NCI-H82 treated with DMSO at 0.1 percent for 48 hours (cell line): ENCODE measurements at regions not wholly inside any gene's neighbourhood (a gene's known extent, or its start where the extent isn't known, plus 50 kb on each side); places are given as distances from the start of the nearest gene placed in this dataset.

Experiments
- DNase-seq: peaks from one replicate; lab custom pipeline; 2025; ENCODE audit not compliant: unreplicated experiment; lab: John Stamatoyannopoulos, UW

DNA sequence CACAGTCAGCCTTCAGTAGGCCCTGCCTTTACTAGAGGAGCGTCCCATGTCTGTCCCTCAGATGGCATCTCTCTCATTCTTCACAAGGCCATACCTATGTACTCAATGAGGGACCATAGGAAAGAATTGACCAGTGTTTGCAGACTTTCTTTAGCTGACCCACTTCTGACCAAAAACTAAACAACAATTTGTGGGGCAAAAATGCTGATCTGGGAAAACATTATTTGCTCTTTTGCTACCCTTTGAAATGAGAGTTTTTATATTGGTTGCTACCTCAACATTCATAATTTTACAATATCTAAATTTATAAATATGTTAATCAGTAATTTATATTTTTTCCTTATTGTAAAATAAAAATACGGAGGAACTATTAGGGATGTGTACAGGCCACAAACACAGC lies 539.4 kb upstream of the GJE1 start:
- DNase-seq = no peak

DNA sequence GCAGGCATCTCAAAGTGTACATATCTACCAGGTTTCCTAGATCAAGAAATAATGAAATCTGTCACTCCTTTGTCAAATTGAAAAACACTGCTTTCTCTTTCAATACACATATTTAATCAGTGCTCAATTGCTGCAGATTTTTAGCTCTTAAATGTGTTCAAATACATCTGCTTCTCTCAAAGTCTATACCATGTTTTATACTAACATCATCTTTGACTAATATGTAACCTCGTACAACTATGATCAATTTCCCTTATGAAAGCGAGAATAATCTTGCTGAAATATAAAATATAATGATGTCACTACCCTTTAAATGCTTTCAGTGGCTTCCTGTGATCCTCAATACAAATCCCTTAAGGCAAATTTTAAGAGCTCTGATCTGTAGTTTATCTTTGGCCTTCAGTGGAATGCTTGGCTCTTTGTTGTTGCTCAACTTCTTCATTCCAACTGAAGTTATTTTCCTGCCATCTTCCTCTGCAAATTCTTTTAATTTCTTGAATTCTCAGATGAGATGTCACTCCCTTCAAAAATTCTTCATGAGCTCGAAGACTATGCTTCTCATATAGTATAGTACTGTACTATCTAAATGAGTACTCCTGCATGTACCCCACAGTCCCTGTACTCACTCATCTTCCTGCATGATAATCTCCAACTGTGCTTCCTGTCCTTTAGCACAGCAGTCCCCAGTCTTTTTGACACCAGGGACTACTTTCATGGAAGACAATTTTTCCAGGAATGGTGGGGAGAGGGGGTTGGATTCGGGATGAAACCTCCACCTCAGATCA lies 545.1 kb upstream of the GJE1 start:
- no peak for DNase-seq

DNA sequence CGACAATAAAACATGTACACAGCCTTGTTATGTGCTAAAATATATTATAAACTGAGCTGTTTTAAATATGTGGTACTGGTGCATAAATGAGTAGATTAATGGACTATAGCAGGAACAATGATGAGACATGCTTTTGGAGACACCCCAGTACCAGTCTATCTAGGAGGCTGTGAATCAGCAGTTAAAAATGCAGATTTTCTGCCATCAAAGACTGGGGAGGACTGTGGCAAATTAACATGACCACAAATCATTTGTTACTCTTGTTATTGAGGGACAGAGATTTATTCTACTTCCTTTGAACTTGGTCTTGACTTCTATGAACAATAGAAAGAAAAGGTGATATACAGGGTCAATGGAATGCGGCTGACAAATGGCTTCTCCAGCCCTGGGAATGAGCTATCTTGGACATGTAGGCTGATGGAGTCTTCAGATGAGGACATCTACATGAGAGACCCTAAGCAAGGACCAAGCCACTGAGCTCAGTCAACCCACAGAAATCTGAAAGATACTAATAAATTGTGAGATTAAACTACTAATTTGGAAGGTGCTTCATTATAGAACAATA lies 551.7 kb upstream of the GJE1 start:
- DNase-seq = no peak

DNA sequence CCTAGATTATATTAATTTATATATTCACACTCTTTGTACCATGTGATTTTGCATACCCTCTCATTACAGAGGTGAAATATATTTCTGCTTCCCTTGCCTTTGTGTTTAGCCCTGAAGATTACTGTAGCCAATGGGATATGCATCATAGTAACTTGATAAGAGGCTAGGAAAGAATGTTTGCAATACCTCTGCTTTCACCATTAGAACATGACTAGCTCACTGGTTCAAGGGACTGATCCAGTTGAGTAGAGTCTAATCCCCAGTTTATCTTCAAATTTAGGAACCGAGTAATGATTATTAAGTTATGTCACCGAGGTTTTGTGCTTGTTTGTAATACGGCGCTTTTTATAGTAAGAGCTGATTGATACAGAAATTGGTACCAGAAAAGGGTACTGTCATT lies 552.6 kb upstream of the GJE1 start:
- no peak for DNase-seq

DNA sequence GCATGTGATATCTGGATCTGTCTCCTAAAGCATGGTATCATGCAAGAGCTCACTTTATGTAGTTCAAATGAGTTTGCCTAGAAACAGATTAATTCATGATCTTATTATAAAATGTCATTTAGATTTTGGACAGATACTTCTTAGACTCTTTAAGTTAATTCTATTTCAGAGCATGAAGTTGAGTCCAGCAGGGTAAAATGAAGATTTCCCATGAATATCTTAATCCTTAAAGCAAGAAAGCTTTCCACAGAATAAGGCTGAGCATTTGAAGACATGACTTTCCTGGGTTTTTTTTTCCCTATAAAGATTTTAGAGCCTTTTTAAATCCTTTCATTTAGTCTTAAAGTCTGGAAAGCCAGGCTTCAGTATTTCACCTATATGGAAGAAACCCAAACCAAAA lies 556.0 kb upstream of the GJE1 start:
- DNase-seq = no peak

DNA sequence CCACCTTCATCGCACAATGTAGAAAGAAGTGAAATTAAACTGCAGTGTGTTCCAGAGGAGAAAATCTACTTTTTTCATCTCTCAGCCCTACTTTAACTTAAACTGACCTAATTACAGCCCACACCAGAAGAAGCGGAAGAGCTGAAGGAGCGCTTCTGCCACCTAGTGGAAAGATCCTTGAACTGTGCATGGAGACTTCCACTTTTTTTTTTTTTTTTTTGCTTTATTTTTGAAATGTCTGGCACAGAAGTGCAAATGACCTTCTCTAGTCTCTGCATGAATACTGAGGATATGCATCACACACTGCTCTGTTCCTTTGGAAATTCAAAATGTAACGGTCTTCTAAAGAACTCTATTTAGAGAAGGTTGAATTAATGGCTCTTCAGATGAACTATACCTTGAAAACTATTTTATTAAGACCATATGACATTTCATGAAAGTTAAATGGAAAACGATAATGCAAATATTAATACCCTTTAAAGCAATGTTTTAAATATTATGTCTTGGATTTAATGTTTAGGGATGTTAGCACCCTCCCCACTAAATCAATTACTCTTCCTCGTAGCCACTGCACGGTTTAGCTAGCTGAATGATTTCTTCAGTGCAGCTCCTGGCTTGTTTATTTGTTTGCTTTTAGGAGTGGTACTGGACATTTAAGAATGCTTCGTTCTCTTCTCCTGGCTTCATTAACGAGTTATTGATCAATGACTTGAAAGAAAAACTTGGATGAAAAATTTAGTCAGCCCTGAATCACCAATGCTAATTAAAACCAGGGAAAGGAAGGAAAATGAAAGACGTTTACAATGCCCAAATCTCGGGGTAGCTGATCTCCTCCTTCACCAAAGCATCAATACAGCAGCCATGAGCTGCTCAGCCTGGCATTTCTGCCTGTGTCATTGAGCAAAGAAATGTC lies 569.6 kb upstream of the GJE1 start:
- peak; percentile 31 for DNase-seq

DNA sequence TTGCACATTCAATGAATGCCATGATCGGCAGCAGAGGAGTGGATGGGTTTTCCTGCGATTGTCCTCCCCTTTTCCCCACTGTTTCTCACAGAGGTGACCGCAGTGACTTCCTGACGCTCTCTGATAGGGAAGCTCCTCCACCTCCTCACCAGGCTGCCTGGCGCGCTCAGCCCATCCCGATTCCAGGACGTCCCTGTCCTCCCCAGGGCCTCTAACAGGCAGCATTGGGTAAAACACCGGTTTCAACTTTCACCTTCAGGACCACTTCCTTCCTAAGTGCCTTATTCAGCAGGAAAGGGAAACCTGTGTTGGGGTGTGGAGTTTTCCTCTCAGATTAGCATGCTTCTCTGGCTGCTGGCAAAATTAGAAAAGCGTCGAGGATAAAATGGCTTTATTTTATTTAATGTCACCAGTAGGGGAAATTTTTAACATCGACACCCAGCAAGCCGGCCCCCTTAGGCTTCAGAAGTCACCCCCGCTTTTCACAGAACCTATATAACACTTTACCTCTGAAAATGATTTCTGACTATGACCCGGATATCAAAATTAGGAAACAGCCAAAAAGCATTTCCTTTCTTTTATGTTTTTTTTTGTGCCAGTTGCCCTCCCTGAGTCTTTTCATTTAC lies 570.4 kb upstream of the GJE1 start:
- no peak for DNase-seq

DNA sequence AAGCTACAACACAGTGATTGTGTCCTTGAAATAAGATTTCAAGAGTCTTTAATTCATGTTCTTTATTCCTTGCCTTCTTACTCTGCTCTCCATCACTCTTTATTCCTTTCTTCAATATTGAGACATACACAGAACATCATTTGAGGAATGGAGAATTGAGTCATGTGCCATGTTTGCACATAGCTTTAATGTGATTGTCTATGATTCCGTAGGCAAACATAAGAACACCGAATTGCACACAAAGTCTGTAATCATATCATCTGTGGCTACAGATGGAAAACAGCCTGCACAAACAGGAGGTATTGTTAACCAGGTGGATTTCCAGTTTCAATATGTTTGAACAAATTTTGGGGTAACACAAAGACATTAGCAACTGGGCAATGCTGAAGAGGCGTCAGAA lies 571.6 kb upstream of the GJE1 start:
- DNase-seq = no peak

DNA sequence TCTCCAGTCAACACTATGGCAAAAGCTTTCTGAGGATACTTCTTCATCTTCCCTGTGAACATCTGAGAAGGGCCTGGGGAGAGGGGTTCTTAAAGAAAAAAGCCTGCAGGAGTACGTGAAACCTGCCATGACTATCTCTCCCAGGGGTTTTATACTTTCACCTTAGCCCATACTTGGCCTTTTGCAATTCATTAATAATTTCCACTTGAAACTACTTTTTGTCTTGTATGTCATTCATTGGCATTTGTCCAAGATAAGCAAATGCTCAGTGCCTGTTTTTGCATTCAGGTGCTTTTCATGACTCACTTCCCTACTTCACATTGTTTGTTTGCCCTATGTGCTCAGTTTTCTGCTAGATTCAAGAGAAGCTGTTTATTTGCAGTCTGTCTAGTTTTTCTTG lies 580.3 kb upstream of the GJE1 start:
- DNase-seq = no peak

DNA sequence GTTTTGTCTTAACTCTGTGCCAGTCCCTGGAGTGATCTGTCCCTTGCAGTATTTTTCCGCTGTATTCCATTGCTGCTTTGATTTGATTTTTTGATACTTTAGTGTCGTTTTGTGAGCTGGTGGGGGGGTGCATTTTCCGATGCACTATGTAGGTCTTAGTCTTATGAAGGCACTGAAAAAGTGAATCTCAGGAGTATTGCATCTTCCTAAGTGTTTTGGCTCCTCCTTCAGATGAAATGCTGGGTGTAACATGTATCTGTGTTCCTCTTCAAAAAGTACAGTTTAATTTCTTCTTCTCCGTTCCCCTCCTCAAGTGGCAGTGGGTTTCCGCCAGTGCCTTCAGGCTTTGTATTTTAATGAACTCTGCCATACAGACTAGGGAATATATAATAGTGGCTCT lies 580.7 kb upstream of the GJE1 start:
- no peak for DNase-seq

DNA sequence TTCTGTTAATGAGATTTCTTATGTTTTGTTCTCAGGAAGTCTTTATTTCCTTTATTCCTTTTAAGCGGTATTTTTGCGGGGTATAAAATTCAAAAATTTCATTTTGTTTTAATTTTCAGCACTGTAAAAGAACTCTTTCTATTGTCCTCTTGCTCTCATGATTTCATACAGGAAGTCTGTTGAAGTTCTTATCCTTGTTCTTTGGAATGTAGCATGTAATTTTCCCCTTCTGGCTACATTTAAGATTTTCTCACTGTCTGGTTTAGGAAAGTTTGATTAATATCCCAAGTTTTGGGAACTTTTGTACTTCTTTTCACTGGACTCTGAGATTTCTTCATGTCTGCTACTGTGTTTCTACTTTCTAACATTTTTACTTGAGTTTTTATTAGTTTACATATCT lies 581.4 kb upstream of the GJE1 start:
- no peak for DNase-seq

DNA sequence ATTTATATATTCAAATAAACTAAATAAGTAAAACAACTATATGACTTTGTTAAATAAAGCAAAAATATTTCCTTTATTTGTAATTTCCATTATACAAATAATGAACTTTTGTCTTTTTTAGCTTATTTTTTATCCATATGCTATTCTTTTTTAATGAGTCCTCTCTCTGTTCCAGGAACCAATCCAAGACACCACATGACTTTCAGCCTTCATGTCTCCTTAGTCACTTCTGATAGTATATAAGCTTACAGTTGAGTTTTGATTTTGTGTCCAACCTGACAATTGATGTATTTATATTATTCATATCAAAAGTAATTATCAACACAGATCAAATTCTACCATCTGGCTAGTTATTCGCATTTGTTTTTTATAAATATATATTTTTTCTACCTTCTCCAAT lies 582.3 kb upstream of the GJE1 start:
- no peak for DNase-seq

DNA sequence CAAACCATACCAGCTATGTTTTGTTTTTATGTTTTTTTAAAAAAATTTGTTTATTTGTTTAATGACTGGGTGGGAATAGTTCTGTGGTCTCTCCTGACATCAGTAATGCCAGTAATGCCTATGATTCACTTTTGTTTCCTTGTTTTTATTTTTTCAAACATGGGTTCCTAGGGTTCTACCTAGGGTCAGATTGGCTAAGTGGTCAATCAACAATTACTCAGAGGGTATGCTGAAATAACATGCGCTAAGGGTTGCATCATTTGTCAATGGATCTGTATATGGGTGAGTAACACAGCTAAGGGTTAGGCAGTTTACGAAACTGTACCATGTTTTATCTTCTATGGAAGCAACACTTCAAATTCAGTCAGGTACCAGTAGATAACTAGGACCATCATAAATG lies 583.8 kb upstream of the GJE1 start:
- no peak for DNase-seq

DNA sequence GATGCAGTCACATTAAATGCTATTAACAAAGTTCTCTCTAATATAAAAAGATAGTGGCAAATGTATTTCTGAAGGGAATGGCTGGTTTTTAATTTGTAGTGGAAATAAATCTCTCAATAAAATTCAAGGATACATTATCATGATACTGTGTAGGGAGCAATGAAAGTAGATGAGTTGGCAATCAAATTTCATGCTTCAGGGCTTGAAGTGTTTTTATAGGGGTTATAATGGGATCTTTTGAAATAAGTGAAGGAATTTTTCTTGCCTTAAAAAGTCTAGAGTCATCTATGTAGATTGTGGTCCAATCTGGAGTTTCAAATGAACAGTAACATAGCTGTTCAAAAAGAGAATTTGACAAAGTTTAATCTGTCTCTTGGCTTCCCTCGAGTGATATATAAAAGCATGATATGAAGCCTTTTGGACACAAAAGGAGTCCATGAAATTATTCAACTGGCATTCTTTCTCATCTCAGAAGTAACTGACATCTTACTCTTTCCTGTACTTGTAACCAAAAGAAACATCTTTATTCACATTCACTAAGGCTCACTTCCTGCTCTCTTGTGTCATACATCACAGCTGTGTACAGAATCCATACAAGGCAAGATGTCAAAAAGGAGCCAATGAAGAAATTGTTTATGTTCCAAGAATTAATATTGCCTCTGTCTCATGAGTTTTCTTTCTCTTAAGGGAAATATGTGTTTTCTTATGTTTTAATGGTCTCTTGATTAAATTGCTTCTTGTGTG lies 591.0 kb upstream of the GJE1 start:
- DNase-seq = no peak

DNA sequence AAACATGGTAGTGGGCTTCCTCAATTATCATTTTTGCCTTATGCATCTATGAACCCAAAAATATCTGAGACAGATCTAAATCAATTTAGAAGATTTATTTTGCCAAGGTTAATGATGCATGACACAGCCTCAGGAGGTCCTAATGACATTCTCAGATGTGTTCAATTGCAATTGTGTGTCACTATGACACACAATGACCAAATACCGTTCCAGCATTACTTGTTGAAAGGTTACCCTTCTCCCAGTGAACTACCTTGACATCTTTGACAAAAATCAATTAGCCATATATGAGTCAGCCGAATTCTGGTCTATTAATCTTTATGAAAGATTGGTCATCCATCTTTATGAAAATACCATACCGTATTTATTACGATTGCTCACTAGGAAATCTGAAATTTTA lies 592.5 kb upstream of the GJE1 start:
- no peak for DNase-seq

DNA sequence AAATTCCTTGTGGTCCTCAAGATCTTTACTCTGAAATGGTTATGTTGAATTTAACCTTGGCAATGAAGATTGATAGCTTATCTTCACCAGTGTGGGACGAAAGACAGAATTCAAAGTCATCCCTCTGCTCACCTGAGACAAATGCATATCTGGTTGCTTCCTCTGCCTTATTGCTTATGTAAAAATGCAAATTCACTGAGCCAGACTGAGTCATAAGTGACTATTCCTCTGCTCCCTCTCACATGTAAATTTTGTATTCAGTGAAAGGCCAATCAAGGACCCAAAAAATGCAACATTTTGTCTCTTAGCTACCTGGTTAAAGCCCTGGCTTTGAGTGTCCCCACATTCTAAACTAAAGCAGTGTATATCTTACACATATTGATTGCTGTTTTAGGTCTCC lies 593.1 kb upstream of the GJE1 start:
- no peak for DNase-seq

DNA sequence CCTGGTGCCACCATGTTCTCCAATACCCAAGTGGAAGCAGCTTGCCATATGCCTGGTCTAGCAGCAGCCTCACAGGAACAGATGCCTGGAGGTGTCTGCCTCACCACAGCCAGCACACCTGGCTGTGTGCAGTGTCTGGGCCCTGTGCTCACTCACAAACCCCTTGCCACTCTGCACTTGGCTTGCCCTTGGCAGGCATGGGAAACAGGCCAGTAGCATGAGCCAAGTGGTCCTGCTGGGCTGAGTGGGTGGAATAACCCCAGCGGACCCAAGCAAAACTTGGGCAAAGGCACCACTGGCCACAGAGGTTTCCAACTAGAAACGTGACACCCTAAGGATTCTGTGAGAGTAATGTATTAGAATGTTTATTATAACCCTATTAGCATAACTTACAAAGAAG lies 600.5 kb upstream of the GJE1 start:
- DNase-seq = no peak

DNA sequence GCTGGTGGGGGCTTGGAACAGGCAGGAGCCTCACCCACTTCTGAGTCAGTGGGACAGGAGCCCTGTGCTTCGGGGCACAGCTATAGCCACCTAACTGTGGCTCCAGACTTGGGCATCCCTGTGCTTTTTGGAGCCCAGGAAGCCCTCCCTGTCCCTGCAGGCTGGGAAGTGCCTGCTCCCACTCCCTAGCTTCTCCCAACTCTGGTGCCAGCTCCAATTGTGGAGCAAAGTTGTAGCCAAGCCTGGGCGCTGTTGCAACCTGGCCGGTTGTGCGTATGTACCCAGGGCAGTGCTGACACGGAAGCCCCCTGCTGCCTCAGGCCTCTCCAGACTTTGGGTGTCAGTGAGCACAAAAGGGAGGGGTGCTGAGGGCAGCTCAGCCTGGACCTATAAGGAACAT lies 601.7 kb upstream of the GJE1 start:
- no peak for DNase-seq

DNA sequence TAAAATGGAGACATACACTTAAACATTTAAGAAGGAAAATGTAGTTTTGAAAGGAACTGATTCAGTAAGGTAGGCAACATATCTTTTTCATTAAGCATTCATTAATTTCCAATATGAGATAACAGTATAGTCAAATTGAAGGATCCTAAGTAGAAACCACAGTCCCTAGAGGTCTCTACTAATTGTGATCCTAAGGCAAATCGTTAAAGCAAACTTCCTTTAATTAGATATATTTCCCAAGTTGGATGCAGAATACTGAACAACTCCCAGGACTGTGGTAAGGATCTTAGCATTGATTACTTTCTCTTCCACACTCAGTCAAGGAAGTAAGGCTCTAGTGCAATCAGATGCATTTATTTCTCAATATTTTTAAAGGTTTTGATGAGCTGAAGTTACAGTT lies 604.1 kb upstream of the GJE1 start:
- DNase-seq = no peak

DNA sequence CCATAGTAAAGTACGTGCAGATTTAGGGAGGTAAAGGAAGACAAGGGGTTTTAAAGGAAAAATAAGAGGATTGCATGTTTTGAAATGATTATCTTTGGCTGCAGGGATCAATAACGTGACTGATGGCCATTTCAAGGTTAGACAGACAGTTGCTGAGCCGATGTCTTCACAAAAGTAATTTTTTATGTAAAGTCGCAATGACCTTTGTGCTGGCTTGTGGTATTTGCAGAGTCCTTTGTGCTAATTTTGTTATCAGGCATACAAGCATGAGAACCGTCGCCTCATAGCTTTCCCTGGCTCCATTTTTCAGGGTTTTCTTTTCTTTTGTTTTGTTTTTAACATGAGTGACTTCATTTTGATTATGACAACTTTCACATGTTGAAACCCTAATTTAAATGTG lies 605.7 kb upstream of the GJE1 start:
- DNase-seq = no peak

DNA sequence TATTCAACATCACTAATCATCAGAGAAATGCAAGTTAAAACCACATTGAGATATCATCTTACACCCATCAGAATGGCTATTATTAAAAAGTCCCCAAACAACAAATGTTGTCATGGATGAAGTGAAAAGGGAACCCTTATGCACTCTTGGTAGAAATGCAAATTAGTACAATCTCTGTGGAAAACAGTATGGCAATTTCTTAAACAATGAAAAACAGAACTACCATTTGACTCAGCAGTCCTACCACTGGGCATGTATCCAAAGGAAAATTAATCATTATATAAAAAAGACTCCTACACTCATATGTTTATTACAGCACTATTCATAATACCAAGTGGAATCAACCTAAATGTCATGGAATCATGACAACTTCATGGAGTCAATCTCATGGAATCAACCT lies 611.3 kb upstream of the GJE1 start:
- no peak for DNase-seq
